Neural crest cell (in vitro differentiated cells): ENCODE measurements at regions not wholly inside any gene's neighbourhood (a gene's known extent, or its start where the extent isn't known, plus 50 kb on each side); places are given as distances from the start of the nearest gene placed in this dataset.

Source experiments
- DNase-seq: peaks from one replicate; pipeline ENCODE4 v3.0.0; 2021; ENCODE audit warnings: low read depth, mixed read lengths, low spot score
- H3K27ac Mint-ChIP-seq: one replicate; pipeline ENCODE4 v1.8.0; 2021; ENCODE audit warnings: mild to moderate bottlenecking, mixed read lengths; ENCODE audit not compliant: unreplicated experiment
- H3K27me3 Mint-ChIP-seq: 2 replicates; pipeline ENCODE4 v1.8.0; 2021; ENCODE audit warnings: low read depth, mild to moderate bottlenecking, mixed read lengths
- H3K36me3 Mint-ChIP-seq: 2 replicates; pipeline ENCODE4 v1.8.0; 2021; ENCODE audit warnings: low read depth, mild to moderate bottlenecking, mixed read lengths
- H3K4me1 Mint-ChIP-seq: 2 replicates; pipeline ENCODE4 v1.8.0; 2021; ENCODE audit warnings: mixed read lengths
- H3K4me3 Mint-ChIP-seq: one replicate; pipeline ENCODE4 v1.8.0; 2021; ENCODE audit warnings: mild to moderate bottlenecking, mixed read lengths
- H3K9me3 Mint-ChIP-seq: 2 replicates; pipeline ENCODE4 v1.8.0; 2021; ENCODE audit warnings: mixed read lengths
- TF ChIP-seq, protein P1 (sequence below): fragments of 200-600 bp; sonication (generic); conservative IDR thresholded peaks from 2 replicates; pipeline ENCODE4 v1.5.0; 2021; ENCODE audit warnings: antibody characterized with exemption, mild to moderate bottlenecking

DNA sequence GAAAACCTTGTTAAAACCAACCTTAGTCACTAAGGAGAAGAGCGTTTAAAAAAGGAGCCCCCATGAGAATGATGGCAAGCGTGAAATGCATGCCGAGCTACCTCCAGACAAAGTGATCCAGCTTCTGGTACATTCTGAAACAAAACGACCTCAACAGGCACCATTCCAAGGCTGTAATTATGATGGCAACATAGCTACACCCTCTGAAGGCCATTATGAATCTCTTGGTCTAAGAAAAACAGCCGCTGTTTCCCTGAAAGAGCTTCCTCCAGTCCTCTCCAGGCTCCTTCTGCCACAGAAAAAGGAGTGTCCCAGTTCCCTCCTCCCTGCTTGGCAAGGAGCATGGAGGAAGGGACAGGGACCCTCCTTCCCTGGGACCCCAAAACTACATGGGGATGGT is 50.0 kb upstream of the ABLIM1 start:
- Mint-ChIP-seq H3K27ac (no peak overlapping the region), H3K27me3 (peaks cover 6% of the 10 kb centered on the region), H3K4me1 (no peaks in the 10 kb centered on the region), H3K9me3 (peaks cover 4% of the 10 kb centered on the region), H3K36me3 (no peaks in the 10 kb centered on the region), H3K4me3 (no peak overlapping the region)
- TF ChIP-seq, protein P1, sequence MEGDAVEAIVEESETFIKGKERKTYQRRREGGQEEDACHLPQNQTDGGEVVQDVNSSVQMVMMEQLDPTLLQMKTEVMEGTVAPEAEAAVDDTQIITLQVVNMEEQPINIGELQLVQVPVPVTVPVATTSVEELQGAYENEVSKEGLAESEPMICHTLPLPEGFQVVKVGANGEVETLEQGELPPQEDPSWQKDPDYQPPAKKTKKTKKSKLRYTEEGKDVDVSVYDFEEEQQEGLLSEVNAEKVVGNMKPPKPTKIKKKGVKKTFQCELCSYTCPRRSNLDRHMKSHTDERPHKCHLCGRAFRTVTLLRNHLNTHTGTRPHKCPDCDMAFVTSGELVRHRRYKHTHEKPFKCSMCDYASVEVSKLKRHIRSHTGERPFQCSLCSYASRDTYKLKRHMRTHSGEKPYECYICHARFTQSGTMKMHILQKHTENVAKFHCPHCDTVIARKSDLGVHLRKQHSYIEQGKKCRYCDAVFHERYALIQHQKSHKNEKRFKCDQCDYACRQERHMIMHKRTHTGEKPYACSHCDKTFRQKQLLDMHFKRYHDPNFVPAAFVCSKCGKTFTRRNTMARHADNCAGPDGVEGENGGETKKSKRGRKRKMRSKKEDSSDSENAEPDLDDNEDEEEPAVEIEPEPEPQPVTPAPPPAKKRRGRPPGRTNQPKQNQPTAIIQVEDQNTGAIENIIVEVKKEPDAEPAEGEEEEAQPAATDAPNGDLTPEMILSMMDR, result no peak
- DNase-seq, result no peak

DNA sequence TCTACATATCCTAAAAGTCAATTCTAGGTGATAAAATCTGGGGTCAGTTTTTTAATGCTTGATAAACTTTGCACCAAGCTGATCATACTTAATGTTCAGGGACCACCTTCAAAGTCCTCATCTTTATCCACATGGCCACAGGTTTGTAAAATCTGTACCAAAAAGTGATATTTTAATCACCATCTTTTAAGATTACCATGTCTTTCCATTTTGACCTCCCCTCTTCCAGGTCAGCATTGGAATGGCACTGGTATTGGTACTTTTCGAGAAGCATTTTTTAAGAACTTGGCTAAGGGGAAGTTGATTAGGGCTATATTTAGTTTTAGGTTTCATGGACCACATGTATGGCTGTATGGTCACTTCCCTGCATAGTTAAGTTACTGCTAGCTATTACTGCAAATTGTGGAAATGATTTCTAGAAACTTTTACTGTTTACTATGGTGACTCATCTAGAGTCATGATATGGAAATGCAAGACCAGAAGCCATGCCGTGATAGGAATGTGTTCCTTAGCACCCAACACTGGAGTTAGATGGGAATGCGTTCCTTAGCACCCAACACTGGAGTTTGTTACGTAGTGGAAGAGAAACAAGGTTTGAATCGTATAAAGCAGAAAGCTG is 50.8 kb upstream of the ABLIM1 start:
- DNase-seq, result no peak
- TF ChIP-seq, protein P1, result no peak
- Mint-ChIP-seq H3K9me3 (peaks cover 4% of the 10 kb centered on the region), H3K27me3 (peaks cover 7% of the 10 kb centered on the region), H3K4me1 (peaks cover 4% of the 10 kb centered on the region), H3K36me3 (no peaks in the 10 kb centered on the region), H3K27ac (no peak overlapping the region), H3K4me3 (no peak overlapping the region)

DNA sequence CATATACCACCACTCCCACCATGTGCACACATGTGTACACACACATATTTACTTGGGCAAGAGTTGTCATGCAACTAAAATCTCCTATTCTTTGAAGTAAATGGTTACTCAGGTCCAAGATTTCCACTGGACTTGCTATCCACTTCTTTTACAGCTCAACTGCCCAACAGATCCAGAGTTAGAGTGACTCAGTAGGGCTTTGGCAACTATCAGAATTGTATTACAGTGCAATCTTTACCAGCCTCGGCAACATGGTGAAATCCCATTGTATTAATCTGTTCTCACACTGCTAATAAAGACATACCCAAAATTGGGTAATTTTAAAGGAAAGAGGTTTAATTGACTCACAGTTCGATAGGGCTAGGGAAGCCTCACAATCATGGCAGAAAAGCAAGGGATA is 51.9 kb upstream of the ABLIM1 start:
- H3K4me1 Mint-ChIP-seq, result peaks cover 11% of the 10 kb centered on the region
- peaks cover 7% of the 10 kb centered on the region for H3K27me3 Mint-ChIP-seq
- no peak overlapping the region for H3K4me3 Mint-ChIP-seq
- TF ChIP-seq, protein P1, result no peak
- no peaks in the 10 kb centered on the region for H3K36me3 Mint-ChIP-seq
- peaks cover 4% of the 10 kb centered on the region for H3K9me3 Mint-ChIP-seq
- H3K27ac Mint-ChIP-seq, result no peak overlapping the region
- no peak for DNase-seq

DNA sequence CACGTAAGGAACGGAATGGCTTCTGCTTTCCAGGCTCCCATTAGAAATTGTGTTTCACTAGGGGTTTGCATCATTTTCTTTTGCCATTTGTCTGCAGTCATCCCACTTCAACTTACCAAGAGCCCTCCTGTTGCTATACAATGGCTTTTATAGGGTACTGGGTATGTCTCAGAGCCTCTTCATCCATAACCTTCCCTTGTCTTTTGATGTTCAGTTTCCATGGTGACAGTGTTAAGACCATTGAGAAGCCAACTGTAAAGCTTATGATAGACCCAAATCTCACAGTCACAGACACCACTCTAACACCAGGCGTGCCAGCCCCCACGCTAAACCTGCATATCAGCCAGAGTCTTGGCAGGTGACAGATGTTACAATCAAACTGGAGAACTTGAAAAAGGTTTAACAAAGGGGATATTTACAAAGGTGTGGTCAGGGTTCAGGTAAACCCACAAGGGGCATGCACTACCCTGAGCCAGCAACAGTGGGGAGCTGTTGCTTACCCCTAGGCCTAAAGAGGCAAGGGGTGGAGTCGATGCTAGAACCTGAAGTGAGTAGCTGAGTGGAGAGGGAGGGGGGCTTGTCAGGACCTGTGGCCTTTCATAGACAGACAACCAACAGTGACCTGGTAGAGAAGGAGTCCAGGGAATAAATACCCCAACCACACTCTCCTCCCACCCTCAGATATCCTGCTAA is 53.2 kb upstream of the ABLIM1 start:
- TF ChIP-seq, protein P1, result no peak
- no peak for DNase-seq
- Mint-ChIP-seq H3K4me3 (no peak overlapping the region), H3K36me3 (no peaks in the 10 kb centered on the region), H3K9me3 (peaks cover 4% of the 10 kb centered on the region), H3K27me3 (peaks cover 3% of the 10 kb centered on the region), H3K4me1 (peaks cover 17% of the 10 kb centered on the region), H3K27ac (no peak overlapping the region)

DNA sequence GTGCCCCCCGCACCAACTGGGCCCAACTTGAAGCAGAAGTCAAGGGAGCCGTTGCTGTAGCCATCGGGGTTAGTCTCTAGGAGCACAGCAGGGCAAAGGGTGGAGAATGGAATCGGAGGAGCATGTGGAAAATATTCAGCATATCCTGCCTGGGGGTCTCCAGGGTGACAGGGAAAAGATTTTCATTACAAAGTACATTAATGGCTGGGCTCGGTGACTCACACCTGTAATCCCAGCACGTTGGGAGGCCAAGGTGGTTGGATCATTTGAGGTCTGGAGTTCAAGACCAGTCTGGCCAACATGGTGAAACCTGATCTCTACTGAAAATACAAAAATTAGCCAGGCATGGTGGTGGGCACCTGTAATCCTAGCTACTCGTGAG is 53.8 kb upstream of the ABLIM1 start:
- Mint-ChIP-seq H3K4me1 (peaks cover 17% of the 10 kb centered on the region), H3K36me3 (no peaks in the 10 kb centered on the region), H3K9me3 (peaks cover 4% of the 10 kb centered on the region), H3K27me3 (peaks cover 3% of the 10 kb centered on the region), H3K4me3 (no peak overlapping the region), H3K27ac (no peak overlapping the region)
- TF ChIP-seq, protein P1, result no peak
- no peak for DNase-seq
